ENCODE measurements at regions not wholly inside any gene's neighbourhood (a gene's known extent, or its start where the extent isn't known, plus 50 kb on each side); places are given as distances from the start of the nearest gene placed in this dataset.

- no peak overlapping the region for H3K4me3 ChIP-seq (ENCODE audit: low read depth, low read length, poor library complexity, severe bottlenecking)
- BruUV-seq (replicated peaks) = no TSS peak
- ChIA-PET CTCF (ENCODE audit: unreplicated experiment) (no interaction called here), POLR2A (interaction anchor here (0.5 kb wide), 1 partner anchor 56 kb away, joined by 3 read pairs; no protein-coding TSS in a partner anchor)
- H3K9me2 ChIP-seq (ENCODE audit: insufficient read depth, low read length) = no peaks in the 10 kb centered on the region
- no peak for DNase-seq (ENCODE audit: low spot score)
- H3K9me3 ChIP-seq (ENCODE audit: low read length) = no peaks in the 10 kb centered on the region
- no peak overlapping the region for H3K4me2 ChIP-seq (ENCODE audit: low read length)
- no peaks in the 10 kb centered on the region for H3K36me3 ChIP-seq (ENCODE audit: insufficient read depth, low read length)
- no peak overlapping the region for H3K27ac ChIP-seq (ENCODE audit: low read depth, low read length, poor library complexity, severe bottlenecking)
- no peaks in the 10 kb centered on the region for H3K79me2 ChIP-seq (ENCODE audit: insufficient read depth, low read depth, low read length)
- no peak for TF ChIP-seq EZH2phosphoT487 (IDR thresholded peaks at IDR 0.05; ENCODE audit: borderline replicate concordance, low read depth, low read length)
- no peak for TF ChIP-seq CTCF (conservative IDR thresholded peaks at IDR 0.05; ENCODE audit: low read length)
- H4K20me1 ChIP-seq (ENCODE audit: insufficient read depth, low read length) = no peaks in the 10 kb centered on the region
- no peak overlapping the region for H2AFZ ChIP-seq (ENCODE audit: low read length)
- intact Hi-C loops (cut with micrococcal nuclease; ENCODE audit: unreplicated experiment) = no loop called here
- no peaks in the 10 kb centered on the region for H3K4me1 ChIP-seq (ENCODE audit: insufficient read depth, low read length, poor library complexity, severe bottlenecking)
Measured at GRCh38 chr9:11414241-11414640, 801.4 kb upstream of the PTPRD start.

GRCh38 chr9:11417782-11418181 is 805.0 kb upstream of the PTPRD start:
- H3K4me1 ChIP-seq (ENCODE audit: insufficient read depth, low read length, poor library complexity, severe bottlenecking) = no peaks in the 10 kb centered on the region
- no peak for DNase-seq (ENCODE audit: low spot score)
- H3K9me3 ChIP-seq (ENCODE audit: low read length) = no peaks in the 10 kb centered on the region
- intact Hi-C loops (cut with micrococcal nuclease; ENCODE audit: unreplicated experiment) = no loop called here
- no peaks in the 10 kb centered on the region for H4K20me1 ChIP-seq (ENCODE audit: insufficient read depth, low read length)
- H2AFZ ChIP-seq (ENCODE audit: low read length) = no peak overlapping the region
- ChIA-PET CTCF (ENCODE audit: unreplicated experiment) (no interaction called here), POLR2A (no interaction called here)
- no peaks in the 10 kb centered on the region for H3K36me3 ChIP-seq (ENCODE audit: insufficient read depth, low read length)
- H3K79me2 ChIP-seq (ENCODE audit: insufficient read depth, low read depth, low read length) = no peaks in the 10 kb centered on the region
- no peak overlapping the region for H3K4me3 ChIP-seq (ENCODE audit: low read depth, low read length, poor library complexity, severe bottlenecking)
- BruUV-seq (replicated peaks) = no TSS peak
- H3K27ac ChIP-seq (ENCODE audit: low read depth, low read length, poor library complexity, severe bottlenecking) = no peak overlapping the region
- no peak overlapping the region for H3K4me2 ChIP-seq (ENCODE audit: low read length)
- H3K9me2 ChIP-seq (ENCODE audit: insufficient read depth, low read length) = no peaks in the 10 kb centered on the region
- TF ChIP-seq CTCF (conservative IDR thresholded peaks at IDR 0.05; ENCODE audit: low read length) (no peak), EZH2phosphoT487 (IDR thresholded peaks at IDR 0.05; ENCODE audit: borderline replicate concordance, low read depth, low read length) (no peak)

GRCh38 chr9:11431490-11431889 is 818.7 kb upstream of the PTPRD start:
- intact Hi-C loops (cut with micrococcal nuclease; ENCODE audit: unreplicated experiment) = no loop called here
- ChIA-PET POLR2A (no interaction called here), CTCF (ENCODE audit: unreplicated experiment) (no interaction called here)
- Histone ChIP-seq H3K27ac (ENCODE audit: low read depth, low read length, poor library complexity, severe bottlenecking) (no peak overlapping the region), H3K9me3 (ENCODE audit: low read length) (no peaks in the 10 kb centered on the region), H3K4me3 (ENCODE audit: low read depth, low read length, poor library complexity, severe bottlenecking) (no peak overlapping the region), H4K20me1 (ENCODE audit: insufficient read depth, low read length) (no peaks in the 10 kb centered on the region), H3K36me3 (ENCODE audit: insufficient read depth, low read length) (no peaks in the 10 kb centered on the region), H3K79me2 (ENCODE audit: insufficient read depth, low read depth, low read length) (no peaks in the 10 kb centered on the region), H3K9me2 (ENCODE audit: insufficient read depth, low read length) (no peaks in the 10 kb centered on the region), H3K4me2 (ENCODE audit: low read length) (no peak overlapping the region), H2AFZ (ENCODE audit: low read length) (no peak overlapping the region), H3K4me1 (ENCODE audit: insufficient read depth, low read length, poor library complexity, severe bottlenecking) (no peaks in the 10 kb centered on the region)
- TF ChIP-seq CTCF (conservative IDR thresholded peaks at IDR 0.05; ENCODE audit: low read length) (no peak), EZH2phosphoT487 (IDR thresholded peaks at IDR 0.05; ENCODE audit: borderline replicate concordance, low read depth, low read length) (no peak)
- no TSS peak for BruUV-seq (replicated peaks)
- DNase-seq (ENCODE audit: low spot score) = no peak

Data from OCI-LY7 (cell line).